ENCODE measurements at regions not wholly inside any gene's neighbourhood (a gene's known extent, or its start where the extent isn't known, plus 50 kb on each side); places are given as distances from the start of the nearest gene placed in this dataset.

DNA sequence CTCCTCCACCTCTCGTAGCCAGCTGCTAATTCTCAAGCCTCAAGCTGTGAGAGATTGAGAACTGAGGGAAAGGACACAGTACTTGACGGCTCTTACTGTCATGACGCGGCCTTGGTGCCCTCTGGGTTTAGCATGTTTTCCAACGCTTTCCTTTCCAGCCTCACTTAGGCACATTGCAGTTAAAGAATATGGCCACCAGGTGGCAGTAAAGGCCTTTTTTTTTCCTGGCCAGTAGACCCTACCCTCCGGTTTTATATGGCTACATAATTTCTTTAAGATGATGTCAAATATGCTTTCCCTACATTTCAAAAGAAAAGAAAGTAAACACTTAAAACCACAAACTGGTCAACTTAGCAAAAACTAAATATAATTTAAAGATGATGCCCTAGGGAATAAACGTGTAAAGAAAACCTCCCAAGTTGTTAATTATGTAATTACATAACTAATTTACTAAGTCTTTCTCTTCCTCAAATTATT, 56.8 kb upstream of the PRDX6 start (continued):
- TF ChIP-seq CTBP1 (IDR thresholded peaks at IDR 0.05; ENCODE audit: borderline replicate concordance) (no peak; the same call in 1 of the 2 replicates), ETV1 (tag; conservative IDR thresholded peaks at IDR 0.05; ENCODE audit: low read depth) (no peak), TFAM (CRISPR knock-in tag; conservative IDR thresholded peaks at IDR 0.05) (no peak), ZNF75A (CRISPR knock-in tag; IDR thresholded peaks at IDR 0.05) (0 out of 2 replicates have a peak, but pooled peaks have one; percentile 24), SMAD4 (CRISPR knock-in tag; conservative IDR thresholded peaks at IDR 0.05) (peak; percentile 37; the same call in 1 of the 2 replicates), TCF3 (CRISPR knock-in tag; IDR thresholded peaks at IDR 0.05) (no peak), NFE2 (IDR thresholded peaks at IDR 0.05; ENCODE audit: low read depth) (no peak), BRD4 (IDR thresholded peaks at IDR 0.05) (no peak), OTX1 (CRISPR knock-in tag; IDR thresholded peaks at IDR 0.05) (0 out of 2 replicates have a peak, but pooled peaks have one; percentile 78), ZNF41 (CRISPR knock-in tag; conservative IDR thresholded peaks at IDR 0.05) (peak; percentile 49; the same call in 1 of the 2 replicates), FOXM1 (IDR thresholded peaks at IDR 0.05; ENCODE audit: low read depth) (peak; percentile 66; the same call in 1 of the 2 replicates), FOXM1 (CRISPR knock-in tag; IDR thresholded peaks at IDR 0.05; ENCODE audit: low read depth) (no peak), MYNN (IDR thresholded peaks at IDR 0.05) (0 out of 2 replicates have a peak, but pooled peaks have one; percentile 30), MYNN (CRISPR knock-in tag; IDR thresholded peaks at IDR 0.05) (no peak), ARID3A (IDR thresholded peaks at IDR 0.05; ENCODE audit: borderline replicate concordance, low read depth, low read length) (peak; percentile 58; the same call in 1 of the 2 replicates), MCM3 (IDR thresholded peaks at IDR 0.05) (no peak), AFF1 (IDR thresholded peaks at IDR 0.05; ENCODE audit: low read depth in 1 of 2, partially characterized antibody in 2 of 2) (peak in 1 of 2 experiments; percentile 16), HDAC8 (tag; IDR thresholded peaks at IDR 0.05) (no peak), ETV5 (CRISPR knock-in tag; IDR thresholded peaks at IDR 0.05; ENCODE audit: low read depth) (0 out of 2 replicates have a peak, but pooled peaks have one; percentile 36), BCOR (IDR thresholded peaks at IDR 0.05) (no peak)
- TF ChIP-seq, protein P1, sequence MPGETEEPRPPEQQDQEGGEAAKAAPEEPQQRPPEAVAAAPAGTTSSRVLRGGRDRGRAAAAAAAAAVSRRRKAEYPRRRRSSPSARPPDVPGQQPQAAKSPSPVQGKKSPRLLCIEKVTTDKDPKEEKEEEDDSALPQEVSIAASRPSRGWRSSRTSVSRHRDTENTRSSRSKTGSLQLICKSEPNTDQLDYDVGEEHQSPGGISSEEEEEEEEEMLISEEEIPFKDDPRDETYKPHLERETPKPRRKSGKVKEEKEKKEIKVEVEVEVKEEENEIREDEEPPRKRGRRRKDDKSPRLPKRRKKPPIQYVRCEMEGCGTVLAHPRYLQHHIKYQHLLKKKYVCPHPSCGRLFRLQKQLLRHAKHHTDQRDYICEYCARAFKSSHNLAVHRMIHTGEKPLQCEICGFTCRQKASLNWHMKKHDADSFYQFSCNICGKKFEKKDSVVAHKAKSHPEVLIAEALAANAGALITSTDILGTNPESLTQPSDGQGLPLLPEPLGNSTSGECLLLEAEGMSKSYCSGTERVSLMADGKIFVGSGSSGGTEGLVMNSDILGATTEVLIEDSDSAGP (CRISPR knock-in tag; IDR thresholded peaks at IDR 0.05), result 0 out of 2 replicates have a peak, but pooled peaks have one; percentile 29
- TF ChIP-seq, protein P2, sequence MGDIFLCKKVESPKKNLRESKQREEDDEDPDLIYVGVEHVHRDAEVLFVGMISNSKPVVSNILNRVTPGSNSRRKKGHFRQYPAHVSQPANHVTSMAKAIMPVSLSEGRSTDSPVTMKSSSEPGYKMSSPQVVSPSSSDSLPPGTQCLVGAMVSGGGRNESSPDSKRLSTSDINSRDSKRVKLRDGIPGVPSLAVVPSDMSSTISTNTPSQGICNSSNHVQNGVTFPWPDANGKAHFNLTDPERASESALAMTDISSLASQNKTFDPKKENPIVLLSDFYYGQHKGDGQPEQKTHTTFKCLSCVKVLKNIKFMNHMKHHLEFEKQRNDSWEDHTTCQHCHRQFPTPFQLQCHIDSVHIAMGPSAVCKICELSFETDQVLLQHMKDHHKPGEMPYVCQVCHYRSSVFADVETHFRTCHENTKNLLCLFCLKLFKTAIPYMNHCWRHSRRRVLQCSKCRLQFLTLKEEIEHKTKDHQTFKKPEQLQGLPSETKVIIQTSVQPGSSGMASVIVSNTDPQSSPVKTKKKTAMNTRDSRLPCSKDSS (IDR thresholded peaks at IDR 0.05; ENCODE audit: low read depth, partially characterized antibody), result no peak
